Hepatocyte (in vitro differentiated cells): ENCODE measurements at regions not wholly inside any gene's neighbourhood (a gene's known extent, or its start where the extent isn't known, plus 50 kb on each side); places are given as distances from the start of the nearest gene placed in this dataset.

Experiments used
- DNase-seq: peaks from one replicate; pipeline ENCODE4 v3.0.0-alpha.2; 2016; ENCODE audit warnings: low spot score
- H2AFZ ChIP-seq: fragments of 200-600 bp; sonication (generic); 2 replicates; pipeline ENCODE4 v1.6.0; 2016; ENCODE audit warnings: antibody characterized with exemption, mild to moderate bottlenecking
- H3K27ac ChIP-seq: fragments of 200-600 bp; sonication (generic); 2 replicates; pipeline ENCODE4 v1.5.1; 2016; ENCODE audit warnings: mild to moderate bottlenecking
- H3K27me3 ChIP-seq: fragments of 200-600 bp; sonication (generic); 2 replicates; pipeline ENCODE4 v1.6.1; 2016
- H3K36me3 ChIP-seq: fragments of 200-600 bp; sonication (generic); replicated peaks from 2 replicates; pipeline ENCODE4 v1.5.1; 2016; ENCODE audit warnings: low read depth; ENCODE audit not compliant: insufficient read depth
- H3K4me1 ChIP-seq: fragments of 200-600 bp; sonication (generic); 2 replicates; pipeline ENCODE4 v1.5.1; 2016; ENCODE audit warnings: mild to moderate bottlenecking, moderate library complexity; ENCODE audit not compliant: insufficient read depth
- H3K4me2 ChIP-seq: fragments of 200-600 bp; sonication (generic); 2 replicates; pipeline ENCODE4 v1.6.0; 2016
- H3K4me3 ChIP-seq: fragments of 200-600 bp; sonication (generic); 2 replicates; pipeline ENCODE4 v1.5.1; 2016; ENCODE audit warnings: mild to moderate bottlenecking
- H3K79me2 ChIP-seq: fragments of 200-600 bp; sonication (generic); 2 replicates; pipeline ENCODE4 v1.6.0; 2017; ENCODE audit warnings: mild to moderate bottlenecking
- H3K9me2 ChIP-seq: fragments of 200-600 bp; sonication (generic); replicated peaks from 2 replicates; pipeline ENCODE4 v1.6.0; 2017; ENCODE audit warnings: mild to moderate bottlenecking; ENCODE audit not compliant: insufficient read depth
- H3K9me3 ChIP-seq: fragments of 200-600 bp; sonication (generic); 2 replicates; pipeline ENCODE4 v1.5.1; 2016; ENCODE audit warnings: low read depth, mild to moderate bottlenecking
- H4K20me1 ChIP-seq: fragments of 200-600 bp; sonication (generic); 2 replicates; pipeline ENCODE4 v1.6.0; 2016; ENCODE audit warnings: mild to moderate bottlenecking; ENCODE audit not compliant: insufficient read depth, poor library complexity, severe bottlenecking
- EZH2 ChIP-seq: fragments of 200-600 bp; sonication (generic); IDR thresholded peaks from 2 replicates; pipeline ENCODE4 v1.6.1; 2016; ENCODE audit warnings: antibody characterized with exemption, mild to moderate bottlenecking, borderline replicate concordance
- EZH2phosphoT487 ChIP-seq: fragments of 200-600 bp; sonication (generic); IDR thresholded peaks from one replicate; pipeline ENCODE4 v1.6.1; 2018; ENCODE audit warnings: antibody characterized with exemption, mild to moderate bottlenecking, low read depth, moderate library complexity; ENCODE audit not compliant: unreplicated experiment, severe bottlenecking
- WGBS: methylation state at CpG from one replicate; pipeline ENCODE4 v1.1.6; 2016; ENCODE audit warnings: low lambda C conversion rate; ENCODE audit errors: missing lambda C conversion rate; 5-methylcytosine and 5-hydroxymethylcytosine counted together
- TF ChIP-seq, protein P1 (sequence below): fragments of 200-600 bp; sonication (generic); IDR thresholded peaks from 2 replicates; pipeline ENCODE4 v1.5.1; 2016; ENCODE audit warnings: antibody characterized with exemption, mild to moderate bottlenecking; ENCODE audit not compliant: poor library complexity

DNA sequence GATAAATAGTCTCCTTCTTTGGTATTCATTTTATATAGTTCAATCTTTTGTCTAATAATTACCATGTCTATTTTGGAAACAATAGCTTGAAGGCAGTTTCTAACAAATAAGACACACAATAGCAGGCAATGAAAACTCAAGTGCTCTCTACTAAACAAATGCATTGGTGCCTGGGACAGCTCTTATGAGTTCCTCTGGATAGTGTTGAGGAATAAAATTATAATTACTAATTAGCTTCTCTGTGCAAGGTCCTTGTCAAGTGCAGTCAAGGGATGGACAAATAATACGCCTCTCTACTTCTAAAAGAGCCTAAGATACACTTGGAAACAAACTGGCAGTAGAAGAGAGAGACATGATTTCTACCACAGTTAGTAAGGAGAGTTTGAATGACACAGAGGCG lies 229.0 kb upstream of the GLRA2 start:
- TF ChIP-seq EZH2 (no peak), EZH2phosphoT487 (no peak)
- TF ChIP-seq, protein P1, sequence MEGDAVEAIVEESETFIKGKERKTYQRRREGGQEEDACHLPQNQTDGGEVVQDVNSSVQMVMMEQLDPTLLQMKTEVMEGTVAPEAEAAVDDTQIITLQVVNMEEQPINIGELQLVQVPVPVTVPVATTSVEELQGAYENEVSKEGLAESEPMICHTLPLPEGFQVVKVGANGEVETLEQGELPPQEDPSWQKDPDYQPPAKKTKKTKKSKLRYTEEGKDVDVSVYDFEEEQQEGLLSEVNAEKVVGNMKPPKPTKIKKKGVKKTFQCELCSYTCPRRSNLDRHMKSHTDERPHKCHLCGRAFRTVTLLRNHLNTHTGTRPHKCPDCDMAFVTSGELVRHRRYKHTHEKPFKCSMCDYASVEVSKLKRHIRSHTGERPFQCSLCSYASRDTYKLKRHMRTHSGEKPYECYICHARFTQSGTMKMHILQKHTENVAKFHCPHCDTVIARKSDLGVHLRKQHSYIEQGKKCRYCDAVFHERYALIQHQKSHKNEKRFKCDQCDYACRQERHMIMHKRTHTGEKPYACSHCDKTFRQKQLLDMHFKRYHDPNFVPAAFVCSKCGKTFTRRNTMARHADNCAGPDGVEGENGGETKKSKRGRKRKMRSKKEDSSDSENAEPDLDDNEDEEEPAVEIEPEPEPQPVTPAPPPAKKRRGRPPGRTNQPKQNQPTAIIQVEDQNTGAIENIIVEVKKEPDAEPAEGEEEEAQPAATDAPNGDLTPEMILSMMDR = no peak
- WGBS = 86% methylated on average over 2 of the region's 2 CpGs
- DNase-seq = no peak

DNA sequence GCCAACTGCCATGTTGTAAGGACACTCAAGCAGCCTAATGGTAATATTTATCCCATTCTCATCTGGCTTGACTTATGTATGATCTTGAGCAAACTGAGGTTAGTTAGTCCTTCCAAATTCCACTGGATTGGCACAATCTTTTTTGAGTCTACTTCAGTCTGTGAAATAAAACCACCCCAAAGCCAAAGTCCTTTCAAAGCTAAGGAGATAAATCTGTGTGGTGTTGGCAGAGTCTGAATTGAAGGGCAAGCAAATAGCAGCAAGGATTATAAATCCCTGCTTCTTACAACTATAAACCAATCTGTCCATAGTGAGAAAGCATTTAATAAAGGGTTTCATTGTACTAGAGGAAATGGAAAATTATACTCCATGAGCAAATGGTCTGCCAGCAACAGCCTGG lies 233.9 kb upstream of the GLRA2 start:
- no peaks in the 10 kb centered on the region for H4K20me1 ChIP-seq
- H3K9me2 ChIP-seq = no peaks in the 10 kb centered on the region
- TF ChIP-seq, protein P1 = no peak
- TF ChIP-seq EZH2phosphoT487 = no peak
- TF ChIP-seq EZH2 = no peak
- no peaks in the 10 kb centered on the region for H3K9me3 ChIP-seq
- H3K4me2 ChIP-seq = no peak overlapping the region
- DNase-seq = no peak
- H3K4me3 ChIP-seq = no peak overlapping the region
- no peaks in the 10 kb centered on the region for H3K4me1 ChIP-seq
- H3K36me3 ChIP-seq = no peaks in the 10 kb centered on the region
- H3K79me2 ChIP-seq = no peaks in the 10 kb centered on the region
- H3K27me3 ChIP-seq = no peaks in the 10 kb centered on the region
- no peak overlapping the region for H2AFZ ChIP-seq
- no peak overlapping the region for H3K27ac ChIP-seq

More for the DNA sequence above, 229.0 kb upstream of the GLRA2 start:
- Histone ChIP-seq H3K9me2 (no peaks in the 10 kb centered on the region), H3K36me3 (no peaks in the 10 kb centered on the region), H3K4me1 (no peaks in the 10 kb centered on the region), H3K4me3 (no peak overlapping the region), H4K20me1 (no peaks in the 10 kb centered on the region), H3K79me2 (no peaks in the 10 kb centered on the region), H3K27ac (no peak overlapping the region), H3K9me3 (no peaks in the 10 kb centered on the region), H2AFZ (no peak overlapping the region), H3K4me2 (no peak overlapping the region), H3K27me3 (no peaks in the 10 kb centered on the region)

DNA sequence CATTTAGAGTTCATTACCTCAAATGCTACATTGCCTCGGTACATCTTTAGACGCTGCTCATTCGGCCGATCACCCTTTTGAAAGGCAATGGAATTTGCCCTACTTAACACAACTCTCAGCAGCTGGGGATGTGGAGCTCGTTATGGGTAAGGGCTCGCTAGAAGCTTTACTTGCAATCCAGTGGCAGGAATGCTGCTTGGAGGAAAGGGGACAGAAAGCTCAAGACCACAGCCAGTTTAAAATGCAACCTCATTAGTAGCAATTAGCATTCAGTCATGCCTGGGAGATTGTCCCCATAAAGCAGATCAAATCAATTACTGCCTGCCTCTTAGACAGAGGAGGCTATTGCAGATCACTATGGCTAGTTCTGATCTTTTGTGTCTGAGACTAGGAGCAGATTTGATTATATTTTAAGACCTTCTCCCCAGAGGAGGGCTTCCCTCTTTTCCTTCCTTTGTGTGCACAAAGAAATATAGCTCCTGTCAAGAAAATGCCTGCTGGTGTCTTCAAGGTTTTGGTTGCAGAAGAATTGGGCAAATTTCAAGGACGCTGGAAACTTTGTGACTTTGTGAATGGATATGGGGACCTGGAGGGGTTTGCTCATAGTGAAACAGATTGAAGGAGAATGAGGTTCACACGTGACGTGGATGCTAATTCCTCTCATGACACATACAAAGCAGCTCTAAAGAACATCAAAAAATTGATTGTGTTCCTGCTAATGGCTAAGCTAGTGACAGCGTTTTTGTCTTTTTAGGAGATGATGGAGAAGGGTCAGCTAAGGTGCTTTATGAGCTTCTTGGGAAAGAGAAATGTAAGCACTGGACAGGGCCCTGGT lies 237.5 kb upstream of the GLRA2 start:
- 69% methylated on average over 10 of the region's 10 CpGs for WGBS

More for the DNA sequence above, 237.5 kb upstream of the GLRA2 start:
- no peaks in the 10 kb centered on the region for H3K4me1 ChIP-seq
- no peak overlapping the region for H2AFZ ChIP-seq
- H3K27me3 ChIP-seq = no peaks in the 10 kb centered on the region
- H3K9me3 ChIP-seq = no peaks in the 10 kb centered on the region
- no peaks in the 10 kb centered on the region for H4K20me1 ChIP-seq
- TF ChIP-seq, protein P1 = no peak
- TF ChIP-seq EZH2 = no peak
- no peaks in the 10 kb centered on the region for H3K79me2 ChIP-seq
- H3K4me3 ChIP-seq = no peak overlapping the region
- no peak for DNase-seq
- H3K36me3 ChIP-seq = no peaks in the 10 kb centered on the region
- H3K9me2 ChIP-seq = no peaks in the 10 kb centered on the region
- no peak overlapping the region for H3K27ac ChIP-seq
- H3K4me2 ChIP-seq = no peak overlapping the region
